HCT116 (cell line): ENCODE measurements at regions not wholly inside any gene's neighbourhood (a gene's known extent, or its start where the extent isn't known, plus 50 kb on each side); places are given as distances from the start of the nearest gene placed in this dataset.

Experiments
- ATAC-seq: fragments of 200-7000 bp; cut with Tn5 transposase; 2 replicates; pipeline ENCODE4 v1.9.1; 2020; ENCODE audit warnings: mild to moderate bottlenecking, moderate library complexity
- BruUV-seq: library from RNA; stranded (reverse); fragments of 400-500 nt; replicated peaks from 2 replicates; lab custom pipeline; 2021; lab: Mats Ljungman, UMichigan
- CTCF ChIA-PET: fragments of 300-600 bp; sonication (Branson Sonifier 250); formaldehyde crosslinking; loops from one replicate; lab custom pipeline; 2021; ENCODE audit warnings: antibody characterized with exemption; lab: Charles Lee
- POLR2A ChIA-PET: fragments of 300-600, 350-600 bp; sonication (Branson Sonifier 250); formaldehyde crosslinking; loops from one replicate; lab custom pipeline; 2021; ENCODE audit warnings: antibody characterized with exemption; lab: Charles Lee
- RAD21 ChIA-PET, 2 experiments: fragments of 300-600 bp; sonication (Branson Sonifier 250); formaldehyde crosslinking; loops; one replicate each; lab custom pipeline; 2023; ENCODE audit warnings: low total read pairs in 2 of 2; ENCODE audit not compliant: uncharacterized antibody in 2 of 2, unreplicated experiment in 2 of 2, low non-redundant PET in 1 of 2; lab: Charles Lee
- DNase-seq: peaks from one replicate; pipeline ENCODE4 v3.0.0-alpha.2; 2010; ENCODE audit warnings: low read depth, low spot score
- H2AFZ ChIP-seq: fragments of 200-600 bp; shearing (Covaris generic), sonication (generic); 2 replicates; pipeline ENCODE4 v1.6.1; 2017; ENCODE audit warnings: low read depth, mixed run types, mixed read lengths, antibody characterized with exemption, low read length; ENCODE audit not compliant: poor library complexity, severe bottlenecking
- H3K27ac ChIP-seq: 2 replicates; pipeline ENCODE4 v1.5.1; 2012; ENCODE audit warnings: low read depth, low read length
- H3K27me3 ChIP-seq: fragments of 200-600 bp; sonication (generic); 2 replicates; pipeline ENCODE4 v1.6.1; 2016; ENCODE audit warnings: mixed run types, low read length, mixed read lengths; ENCODE audit not compliant: insufficient read depth
- H3K36me3 ChIP-seq, 2 experiments: fragments of 200-500 bp in 1 of 2; fragments of 200-600 bp in 1 of 2; sonication (Bioruptor generic) in 1 of 2; sonication (generic) in 1 of 2; 2 replicates each; pipeline versions ENCODE4 v1.5.1 to v1.6.1; 2014 to 2016; ENCODE audit warnings: low read length in 2 of 2, inconsistent platforms in 1 of 2, mixed read lengths in 1 of 2, mixed run types in 1 of 2; ENCODE audit not compliant: insufficient read depth in 2 of 2, control insufficient read depth in 1 of 2
- H3K4me1 ChIP-seq, 2 experiments: fragments of 200-600 bp in 1 of 2; sonication (generic) in 1 of 2; 2 replicates each; pipeline versions ENCODE4 v1.5.1 to v1.6.1; 2012 to 2017; ENCODE audit warnings: low read length in 2 of 2, inconsistent platforms in 1 of 2, mild to moderate bottlenecking in 1 of 2, mixed read lengths in 1 of 2, mixed run types in 1 of 2, moderate library complexity in 1 of 2; ENCODE audit not compliant: insufficient read depth in 2 of 2, control insufficient read depth in 1 of 2
- H3K4me2 ChIP-seq: fragments of 200-600 bp; sonication (generic); 2 replicates; pipeline ENCODE4 v1.6.1; 2017; ENCODE audit warnings: mixed run types, low read length, mixed read lengths
- H3K4me3 ChIP-seq, 2 experiments: fragments of 200-600 bp in 1 of 2; sonication (generic) in 1 of 2; replicated peaks in 1 of 2; 2 replicates each; pipeline ENCODE4 v1.5.1; 2011 to 2016; ENCODE audit warnings: low read length in 2 of 2, control low read depth in 1 of 2, low read depth in 1 of 2, mild to moderate bottlenecking in 1 of 2, mixed read lengths in 1 of 2, mixed run types in 1 of 2
- H3K79me2 ChIP-seq: fragments of 200-600 bp; sonication (generic); 2 replicates; pipeline ENCODE4 v1.6.1; 2017; ENCODE audit warnings: mild to moderate bottlenecking, mixed run types, low read length, moderate library complexity, mixed read lengths; ENCODE audit not compliant: insufficient read depth
- H3K9ac ChIP-seq: fragments of 200-600 bp; sonication (generic); 2 replicates; pipeline ENCODE4 v1.6.1; 2016; ENCODE audit warnings: low read length, mixed read lengths
- H3K9me2 ChIP-seq: fragments of 200-600 bp; sonication (generic), shearing (Covaris generic); 2 replicates; pipeline ENCODE4 v1.6.1; 2017; ENCODE audit warnings: mixed run types, mild to moderate bottlenecking, moderate library complexity; ENCODE audit not compliant: insufficient read depth
- H3K9me3 ChIP-seq, 2 experiments: fragments of 200-500 bp in 1 of 2; fragments of 200-600 bp in 1 of 2; sonication (Bioruptor generic) in 1 of 2; sonication (generic) in 1 of 2; 2 replicates each; pipeline ENCODE4 v1.6.1; 2014 to 2017; ENCODE audit warnings: low read length in 2 of 2, mixed read lengths in 2 of 2, inconsistent platforms in 1 of 2, low read depth in 1 of 2, mild to moderate bottlenecking in 1 of 2, mixed run types in 1 of 2, moderate library complexity in 1 of 2; ENCODE audit not compliant: control insufficient read depth in 1 of 2, insufficient read depth in 1 of 2
- H4K20me1 ChIP-seq: fragments of 200-600 bp; sonication (generic), shearing (Covaris generic); 2 replicates; pipeline ENCODE4 v1.6.1; 2017; ENCODE audit warnings: mixed run types, mild to moderate bottlenecking, moderate library complexity; ENCODE audit not compliant: insufficient read depth
- CBX3 ChIP-seq: IDR thresholded peaks from 2 replicates; pipeline ENCODE4 v1.6.1; 2012; ENCODE audit warnings: low read depth
- EGR1 ChIP-seq: IDR thresholded peaks from 2 replicates; pipeline ENCODE4 v1.6.1; 2012; ENCODE audit warnings: low read depth
- ELF1 ChIP-seq: IDR thresholded peaks from 2 replicates; pipeline ENCODE4 v1.6.1; 2012; ENCODE audit warnings: low read depth, borderline replicate concordance
- EZH2phosphoT487 ChIP-seq: fragments of 200-600 bp; IDR thresholded peaks from 2 replicates; pipeline ENCODE4 v1.6.1; 2018; ENCODE audit warnings: antibody characterized with exemption, borderline replicate concordance
- FOSL1 ChIP-seq: IDR thresholded peaks from 2 replicates; pipeline ENCODE4 v1.6.1; 2012; ENCODE audit warnings: low read depth
- JUND ChIP-seq: IDR thresholded peaks from 2 replicates; pipeline ENCODE4 v1.6.1; 2012
- MAX ChIP-seq: IDR thresholded peaks from 2 replicates; pipeline ENCODE4 v1.6.1; 2012
- POLR2A ChIP-seq: IDR thresholded peaks from 2 replicates; pipeline ENCODE4 v1.7.0; 2011; ENCODE audit warnings: borderline replicate concordance; ENCODE audit not compliant: insufficient read depth, insufficient read length; ENCODE audit errors: extremely low read depth
- POLR2AphosphoS5 ChIP-seq: IDR thresholded peaks from 2 replicates; pipeline ENCODE4 v1.6.1; 2011; ENCODE audit warnings: mild to moderate bottlenecking, low read depth, low read length, moderate library complexity
- RAD21 ChIP-seq: IDR thresholded peaks from 2 replicates; pipeline ENCODE4 v1.6.1; 2012; ENCODE audit warnings: low read depth, mild to moderate bottlenecking
- YY1 ChIP-seq: IDR thresholded peaks from 2 replicates; pipeline ENCODE4 v1.6.1; 2011; ENCODE audit warnings: low read length, low read depth, moderate library complexity, mild to moderate bottlenecking; ENCODE audit not compliant: insufficient replicate concordance; ENCODE audit errors: extremely low read depth
- intact Hi-C: fragments of 100-400 bp; cut with micrococcal nuclease; formaldehyde crosslinking; loops from 2 replicates; pipeline ENCODE4 v1.10.0; 2022
- TF ChIP-seq, protein P1 (sequence below): IDR thresholded peaks from 2 replicates; pipeline ENCODE4 v1.6.1; 2012; ENCODE audit warnings: low read depth
- TF ChIP-seq, protein P2 (sequence below): IDR thresholded peaks from 2 replicates; pipeline ENCODE4 v1.6.1; 2012
- TF ChIP-seq, protein P3 (sequence below), 3 experiments: fragments of 200-600 bp in 1 of 3; sonication (generic) in 1 of 3; IDR thresholded peaks in 2 of 3; conservative IDR thresholded peaks in 1 of 3; 2 replicates each; pipeline ENCODE4 v1.5.1; 2012 to 2017; ENCODE audit warnings: low read depth in 2 of 3, low read length in 2 of 3, antibody characterized with exemption in 1 of 3, borderline replicate concordance in 1 of 3, control low read depth in 1 of 3, mild to moderate bottlenecking in 1 of 3, mixed read lengths in 1 of 3, mixed run types in 1 of 3, moderate library complexity in 1 of 3; ENCODE audit not compliant: insufficient read depth in 1 of 3

- TF ChIP-seq POLR2A (no peak), CBX3 (no peak), RAD21 (no peak), ELF1 (no peak), FOSL1 (no peak), EGR1 (no peak), MAX (no peak), POLR2AphosphoS5 (no peak)
- TF ChIP-seq, protein P1, sequence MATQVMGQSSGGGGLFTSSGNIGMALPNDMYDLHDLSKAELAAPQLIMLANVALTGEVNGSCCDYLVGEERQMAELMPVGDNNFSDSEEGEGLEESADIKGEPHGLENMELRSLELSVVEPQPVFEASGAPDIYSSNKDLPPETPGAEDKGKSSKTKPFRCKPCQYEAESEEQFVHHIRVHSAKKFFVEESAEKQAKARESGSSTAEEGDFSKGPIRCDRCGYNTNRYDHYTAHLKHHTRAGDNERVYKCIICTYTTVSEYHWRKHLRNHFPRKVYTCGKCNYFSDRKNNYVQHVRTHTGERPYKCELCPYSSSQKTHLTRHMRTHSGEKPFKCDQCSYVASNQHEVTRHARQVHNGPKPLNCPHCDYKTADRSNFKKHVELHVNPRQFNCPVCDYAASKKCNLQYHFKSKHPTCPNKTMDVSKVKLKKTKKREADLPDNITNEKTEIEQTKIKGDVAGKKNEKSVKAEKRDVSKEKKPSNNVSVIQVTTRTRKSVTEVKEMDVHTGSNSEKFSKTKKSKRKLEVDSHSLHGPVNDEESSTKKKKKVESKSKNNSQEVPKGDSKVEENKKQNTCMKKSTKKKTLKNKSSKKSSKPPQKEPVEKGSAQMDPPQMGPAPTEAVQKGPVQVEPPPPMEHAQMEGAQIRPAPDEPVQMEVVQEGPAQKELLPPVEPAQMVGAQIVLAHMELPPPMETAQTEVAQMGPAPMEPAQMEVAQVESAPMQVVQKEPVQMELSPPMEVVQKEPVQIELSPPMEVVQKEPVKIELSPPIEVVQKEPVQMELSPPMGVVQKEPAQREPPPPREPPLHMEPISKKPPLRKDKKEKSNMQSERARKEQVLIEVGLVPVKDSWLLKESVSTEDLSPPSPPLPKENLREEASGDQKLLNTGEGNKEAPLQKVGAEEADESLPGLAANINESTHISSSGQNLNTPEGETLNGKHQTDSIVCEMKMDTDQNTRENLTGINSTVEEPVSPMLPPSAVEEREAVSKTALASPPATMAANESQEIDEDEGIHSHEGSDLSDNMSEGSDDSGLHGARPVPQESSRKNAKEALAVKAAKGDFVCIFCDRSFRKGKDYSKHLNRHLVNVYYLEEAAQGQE: no peak
- Histone ChIP-seq H3K27ac (no peak overlapping the region), H3K9me3 (peaks cover 7 to 26% of the 10 kb centered on the region in 2 experiments; a peak in 2 of 4 replicates), H4K20me1 (no peaks in the 10 kb centered on the region), H3K4me3 (no peak overlapping the region), H2AFZ (no peak overlapping the region), H3K9me2 (no peaks in the 10 kb centered on the region), H3K4me2 (no peak overlapping the region), H3K36me3 (no peaks in the 10 kb centered on the region), H3K79me2 (no peaks in the 10 kb centered on the region), H3K4me1 (no peaks in the 10 kb centered on the region), H3K9ac (no peak overlapping the region), H3K27me3 (no peaks in the 10 kb centered on the region)
- ATAC-seq (no peak), DNase-seq (no peak)
- ChIA-PET POLR2A (no interaction called here), CTCF (no interaction called here), RAD21 (no interaction called here)
- intact Hi-C loops: no loop called here
- BruUV-seq: no TSS peak
These were observed 1277.6 kb downstream of the AACS start for GRCh38 chr12:126342866-126343265.

DNA sequence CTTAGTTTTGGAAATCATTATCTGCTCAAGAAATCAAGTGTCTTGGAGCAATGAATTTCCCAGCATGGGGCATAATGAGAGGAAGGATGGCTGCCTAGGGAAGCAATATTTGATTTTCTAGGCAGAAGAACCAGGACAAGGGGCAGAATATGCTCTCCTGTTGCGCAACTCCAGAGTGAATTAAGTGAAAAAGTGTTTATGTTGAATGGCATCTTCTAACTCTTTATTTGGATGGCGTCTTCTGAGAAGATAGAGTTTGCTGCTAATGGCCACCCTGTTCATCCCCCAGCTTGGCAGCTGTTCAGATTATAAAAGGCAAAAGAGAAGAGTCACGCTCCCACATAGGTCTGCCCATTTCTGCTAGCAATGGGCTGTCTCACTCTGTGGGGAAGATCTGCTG lies 1278.1 kb downstream of the AACS start:
- H3K9ac ChIP-seq: no peak overlapping the region
- H3K79me2 ChIP-seq: no peaks in the 10 kb centered on the region
- ATAC-seq (no peak), DNase-seq (no peak)
- no peak overlapping the region for H3K4me2 ChIP-seq
- no peak overlapping the region for H3K27ac ChIP-seq
- ChIA-PET CTCF (no interaction called here), POLR2A (no interaction called here), RAD21 (no interaction called here)
- H3K9me2 ChIP-seq: no peaks in the 10 kb centered on the region
- H3K4me1 ChIP-seq: no peaks in the 10 kb centered on the region
- H3K36me3 ChIP-seq: no peaks in the 10 kb centered on the region
- BruUV-seq: no TSS peak
- H4K20me1 ChIP-seq: no peaks in the 10 kb centered on the region
- no peak for TF ChIP-seq EZH2phosphoT487
- TF ChIP-seq, protein P2, sequence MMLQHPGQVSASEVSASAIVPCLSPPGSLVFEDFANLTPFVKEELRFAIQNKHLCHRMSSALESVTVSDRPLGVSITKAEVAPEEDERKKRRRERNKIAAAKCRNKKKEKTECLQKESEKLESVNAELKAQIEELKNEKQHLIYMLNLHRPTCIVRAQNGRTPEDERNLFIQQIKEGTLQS: no peak
- TF ChIP-seq RAD21: no peak
- no peak for TF ChIP-seq POLR2A
- TF ChIP-seq, protein P3, sequence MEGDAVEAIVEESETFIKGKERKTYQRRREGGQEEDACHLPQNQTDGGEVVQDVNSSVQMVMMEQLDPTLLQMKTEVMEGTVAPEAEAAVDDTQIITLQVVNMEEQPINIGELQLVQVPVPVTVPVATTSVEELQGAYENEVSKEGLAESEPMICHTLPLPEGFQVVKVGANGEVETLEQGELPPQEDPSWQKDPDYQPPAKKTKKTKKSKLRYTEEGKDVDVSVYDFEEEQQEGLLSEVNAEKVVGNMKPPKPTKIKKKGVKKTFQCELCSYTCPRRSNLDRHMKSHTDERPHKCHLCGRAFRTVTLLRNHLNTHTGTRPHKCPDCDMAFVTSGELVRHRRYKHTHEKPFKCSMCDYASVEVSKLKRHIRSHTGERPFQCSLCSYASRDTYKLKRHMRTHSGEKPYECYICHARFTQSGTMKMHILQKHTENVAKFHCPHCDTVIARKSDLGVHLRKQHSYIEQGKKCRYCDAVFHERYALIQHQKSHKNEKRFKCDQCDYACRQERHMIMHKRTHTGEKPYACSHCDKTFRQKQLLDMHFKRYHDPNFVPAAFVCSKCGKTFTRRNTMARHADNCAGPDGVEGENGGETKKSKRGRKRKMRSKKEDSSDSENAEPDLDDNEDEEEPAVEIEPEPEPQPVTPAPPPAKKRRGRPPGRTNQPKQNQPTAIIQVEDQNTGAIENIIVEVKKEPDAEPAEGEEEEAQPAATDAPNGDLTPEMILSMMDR (IDR thresholded peaks at IDR 0.05 in 2 of 3, conservative IDR thresholded peaks at IDR 0.05 in 1 of 3; ENCODE audit: borderline replicate concordance in 1 of 3, insufficient read depth in 1 of 3, low read depth in 2 of 3, low read length in 2 of 3): no peak
- no peak for TF ChIP-seq JUND
- no peak for TF ChIP-seq MAX
- TF ChIP-seq YY1: no peak
- no peak for TF ChIP-seq FOSL1
- H3K9me3 ChIP-seq: peaks cover 7 to 25% of the 10 kb centered on the region in 2 experiments; a peak in 2 of 4 replicates
- H3K4me3 ChIP-seq: no peak overlapping the region
- H2AFZ ChIP-seq: no peak overlapping the region
- no peaks in the 10 kb centered on the region for H3K27me3 ChIP-seq
- intact Hi-C loops: no loop called here
